Stimulated activated naive CD4-positive, alpha-beta T cell (primary cell): ENCODE measurements at regions not wholly inside any gene's neighbourhood (a gene's known extent, or its start where the extent isn't known, plus 50 kb on each side); places are given as distances from the start of the nearest gene placed in this dataset.
"Not testable (repeated sequence)": the region's sequence is repeated elsewhere in the genome, so short reads cannot be mapped to it uniquely, and the experiment has no call there.

ENCODE experiments used
- DNase-seq, 6 experiments: peaks; one replicate each; lab custom pipeline; 2025; lab: John Stamatoyannopoulos, UW

DNA sequence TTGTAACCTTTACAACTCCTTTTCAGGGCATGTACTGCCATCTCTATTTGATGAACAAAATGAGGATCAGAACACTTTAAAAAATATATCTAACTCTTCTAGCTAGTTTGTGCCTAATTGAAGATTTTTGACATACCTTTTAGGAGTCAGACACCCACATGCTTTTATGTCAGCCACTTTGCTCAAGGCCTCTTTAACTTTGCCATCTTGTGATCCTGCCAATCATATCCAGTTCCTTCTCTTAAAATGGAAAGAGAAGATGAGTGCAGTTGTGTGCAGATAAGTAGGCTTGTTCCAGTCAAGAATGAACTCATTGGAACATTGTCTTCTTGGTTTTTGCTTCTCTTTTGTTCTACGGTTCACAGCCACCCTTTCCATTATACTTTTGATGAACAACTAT, 425.6 kb upstream of the TNC start:
- no peak for DNase-seq

DNA sequence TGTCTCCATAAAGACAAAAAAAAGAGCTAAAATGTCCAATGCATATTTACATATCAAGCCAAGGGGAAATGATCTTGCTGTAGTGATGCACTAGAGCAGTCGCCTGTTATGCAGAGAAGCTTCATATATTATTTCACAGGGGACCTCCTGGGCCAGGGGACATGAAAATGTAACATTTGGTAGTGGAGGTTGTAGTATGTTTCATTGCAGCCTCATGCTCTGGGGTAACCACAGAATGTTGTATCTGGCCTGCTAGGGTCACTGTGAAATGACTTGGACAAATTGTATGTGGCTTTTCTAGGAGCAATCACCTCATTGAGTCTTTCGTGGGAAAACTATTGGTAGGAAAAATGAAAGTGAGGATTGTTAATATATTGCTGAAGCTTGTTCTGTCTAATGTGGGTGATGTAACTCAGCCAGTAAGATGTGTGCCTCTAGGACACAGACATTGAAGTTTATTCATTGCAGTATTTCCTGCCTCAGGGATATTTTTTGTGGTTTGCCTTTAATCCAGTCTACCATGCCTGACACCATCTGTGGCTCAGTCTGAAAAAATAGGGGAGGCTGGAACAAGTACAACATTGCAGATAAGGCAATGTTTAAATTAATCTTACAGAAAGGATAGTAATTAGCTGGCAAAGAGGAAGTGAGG, 430.8 kb upstream of the TNC start:
- DNase-seq, result no peak

DNA sequence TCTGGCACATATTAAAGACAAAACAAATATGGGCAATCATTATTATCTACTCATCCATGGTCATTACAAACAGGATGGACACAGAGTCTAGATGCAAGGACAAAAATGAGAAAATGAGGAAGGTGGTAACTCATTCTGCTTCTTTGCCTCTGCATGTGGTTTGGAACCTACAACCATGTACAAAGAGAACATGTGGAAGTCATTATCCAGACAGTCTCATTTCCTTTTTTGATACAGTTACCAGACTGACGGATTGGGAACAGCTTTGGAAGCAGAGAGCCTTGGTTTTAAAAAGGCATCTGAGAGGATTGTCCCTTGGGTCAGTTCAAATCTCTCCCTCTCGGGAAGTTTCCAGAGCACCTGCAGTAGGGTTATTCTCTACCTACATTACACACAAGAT, 433.4 kb upstream of the TNC start:
- DNase-seq, result no peak

DNA sequence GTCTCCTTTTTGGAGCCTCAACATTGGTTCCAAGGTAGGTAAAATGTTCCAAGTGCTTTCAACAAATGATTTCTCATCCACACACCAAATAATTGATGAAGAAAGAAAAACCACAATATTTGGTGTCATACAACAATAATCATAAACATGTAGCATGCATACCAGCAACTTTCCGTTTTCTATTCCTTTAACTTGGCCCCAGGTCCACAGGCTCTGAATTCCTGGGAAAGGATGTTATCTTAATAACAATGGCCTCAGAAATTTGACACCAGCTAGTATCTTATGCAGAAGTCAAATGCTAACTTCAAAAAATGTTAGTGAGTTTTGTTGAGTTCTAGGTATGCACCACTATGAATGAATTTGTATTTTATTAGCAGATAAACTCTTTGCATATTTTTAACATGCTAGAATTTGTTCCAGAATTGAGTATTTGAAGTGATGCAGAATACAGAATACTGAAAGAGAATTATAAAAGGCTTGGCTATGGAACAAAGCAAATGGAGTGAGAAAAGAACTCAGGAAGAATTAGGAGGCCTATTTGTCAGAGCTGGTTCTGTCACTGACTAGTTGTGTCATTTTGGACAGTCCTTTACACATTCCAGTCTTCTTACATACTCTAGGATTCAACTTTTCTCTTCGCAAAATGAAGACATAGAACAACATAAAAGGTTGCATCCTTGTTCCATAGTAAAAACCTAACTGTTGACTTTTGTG, 435.3 kb upstream of the TNC start:
- DNase-seq, result no peak

DNA sequence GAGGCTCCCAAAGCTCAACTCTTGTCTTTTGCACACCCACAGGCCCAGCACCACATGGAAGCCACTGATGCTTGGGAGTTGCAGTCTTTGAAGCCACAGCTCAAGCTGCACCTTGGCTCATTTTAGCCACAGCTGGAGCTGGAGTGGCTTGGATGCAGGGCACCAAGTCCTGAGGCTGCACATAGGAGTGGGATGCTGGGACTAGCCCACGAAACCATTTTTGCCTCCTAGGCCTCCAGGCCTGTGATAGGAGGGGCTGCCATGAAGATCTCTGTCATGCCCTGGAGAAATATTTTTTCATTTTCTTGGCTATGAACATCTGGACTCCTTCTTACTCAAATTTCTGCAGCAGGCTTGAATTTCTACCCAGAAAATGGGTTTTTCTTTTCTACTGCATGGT, 438.5 kb upstream of the TNC start:
- DNase-seq, result no peak

DNA sequence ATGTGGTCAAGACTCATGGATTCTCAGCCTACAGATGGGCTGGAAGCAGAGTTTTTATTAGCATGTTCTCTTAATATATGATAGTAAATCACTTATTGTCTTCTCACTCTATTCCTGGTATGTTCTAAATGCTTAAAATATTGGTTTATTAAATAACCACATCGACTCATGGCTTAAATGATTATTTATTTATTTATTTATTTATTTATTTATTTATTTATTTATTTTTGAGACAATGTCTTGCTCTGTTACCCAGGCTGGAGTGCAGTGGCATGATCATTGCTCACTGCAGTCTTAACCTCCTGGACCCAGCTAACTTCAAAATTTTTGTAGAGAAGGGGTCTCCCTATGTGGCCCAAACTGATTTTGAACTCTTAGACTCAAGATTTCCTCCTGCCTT, 457.2 kb upstream of the TNC start:
- no peak for DNase-seq

DNA sequence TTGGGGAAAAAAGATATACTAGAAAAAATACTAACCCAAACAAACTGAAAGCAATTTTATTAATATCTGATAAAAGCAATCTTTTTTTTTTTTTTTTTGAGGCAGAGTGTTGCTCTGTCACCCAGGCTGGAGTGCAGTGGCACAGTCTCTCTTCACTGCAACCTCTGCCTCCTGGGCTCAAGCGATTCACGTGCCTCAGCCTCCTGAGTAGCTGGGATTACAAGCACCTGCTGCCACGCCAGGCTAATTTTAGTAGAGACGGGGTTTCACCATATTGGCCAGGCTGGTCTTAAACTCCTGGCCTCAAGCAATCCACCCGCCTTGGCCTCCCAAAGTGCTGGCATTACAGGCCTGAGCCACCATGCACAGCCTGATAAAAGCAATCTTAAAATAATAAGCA, 467.5 kb upstream of the TNC start:
- DNase-seq, result not testable (repeated sequence)

DNA sequence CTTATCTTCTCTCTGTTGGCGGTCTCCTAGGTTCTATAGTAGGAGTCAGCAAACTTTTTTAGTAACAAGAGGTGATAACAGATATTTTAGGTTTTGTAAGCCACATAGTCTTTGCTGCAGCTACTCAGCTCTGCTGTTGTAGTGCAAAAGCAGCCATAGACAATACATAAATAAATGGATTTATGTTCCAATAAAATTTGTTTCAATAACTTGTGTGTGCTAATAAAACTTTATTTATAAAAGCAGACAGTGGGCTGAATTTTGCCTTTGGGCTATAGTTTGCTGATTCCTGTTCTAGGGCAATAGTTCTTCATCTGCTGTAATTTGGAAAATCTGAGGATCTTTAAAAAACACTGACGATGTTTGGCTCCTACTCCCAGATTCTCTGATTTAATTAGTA, 469.4 kb upstream of the TNC start:
- no peak for DNase-seq

DNA sequence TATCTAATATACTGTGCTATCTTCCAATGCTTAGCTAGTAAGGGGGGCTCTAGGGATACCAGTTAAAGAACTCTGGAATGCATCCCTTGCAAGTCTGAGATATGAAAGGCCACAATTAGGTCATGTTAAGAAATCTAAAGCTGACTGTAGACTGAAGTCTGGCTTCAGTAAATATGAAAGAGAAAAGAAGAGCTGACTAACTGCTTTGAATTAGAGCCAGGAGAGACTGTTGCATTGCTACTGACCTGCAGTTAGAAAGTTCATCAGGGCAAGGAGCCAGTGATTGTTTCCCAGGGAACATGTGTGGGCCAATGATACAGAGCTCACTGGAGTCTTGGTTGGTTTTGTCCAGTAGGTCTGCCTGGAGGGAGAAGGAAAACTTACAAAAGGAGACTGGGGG, 472.1 kb upstream of the TNC start:
- DNase-seq, result no peak

DNA sequence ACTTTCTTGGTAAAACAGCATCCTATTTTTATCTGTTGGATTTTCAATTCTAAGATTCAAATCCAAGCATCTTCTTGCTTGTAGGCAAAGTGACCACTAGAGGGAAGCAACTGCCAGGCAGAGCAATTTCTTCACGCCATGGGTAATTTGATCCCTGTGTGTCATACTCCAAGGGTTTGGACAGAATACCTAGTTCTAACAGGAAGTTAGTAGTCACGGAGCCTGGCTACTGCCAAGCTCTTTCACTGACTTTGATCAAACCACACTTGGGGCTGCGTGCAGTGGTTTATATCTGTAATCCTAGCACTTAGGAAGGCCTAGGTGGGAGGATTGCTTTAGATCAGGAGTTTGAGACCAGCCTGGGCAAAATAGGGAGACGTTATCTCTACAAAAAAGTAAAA, 473.6 kb upstream of the TNC start:
- no peak for DNase-seq

DNA sequence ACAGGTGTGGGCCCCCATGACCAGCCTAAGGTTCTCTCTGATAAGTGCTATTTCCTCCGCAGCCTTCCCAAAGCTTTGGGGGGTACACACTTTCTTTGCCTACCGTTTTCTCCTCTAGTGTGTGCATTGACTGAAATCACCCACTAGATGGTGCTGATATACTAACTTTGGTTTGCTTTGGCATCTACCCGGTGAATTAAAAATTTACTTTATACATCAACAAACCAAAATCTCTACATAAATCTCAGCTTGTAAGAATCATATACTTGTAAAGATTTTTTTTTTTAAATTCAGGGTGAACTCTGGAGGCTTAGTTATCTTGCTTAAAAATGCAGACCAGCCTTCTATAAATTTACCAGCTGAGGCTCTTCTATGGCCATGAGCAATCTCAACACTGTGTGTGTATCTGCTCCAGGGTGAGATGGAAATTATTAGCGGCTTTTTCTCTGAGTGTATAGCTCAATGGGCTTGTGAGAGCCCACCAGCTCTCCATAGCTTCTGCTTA, 475.7 kb upstream of the TNC start:
- no peak for DNase-seq

DNA sequence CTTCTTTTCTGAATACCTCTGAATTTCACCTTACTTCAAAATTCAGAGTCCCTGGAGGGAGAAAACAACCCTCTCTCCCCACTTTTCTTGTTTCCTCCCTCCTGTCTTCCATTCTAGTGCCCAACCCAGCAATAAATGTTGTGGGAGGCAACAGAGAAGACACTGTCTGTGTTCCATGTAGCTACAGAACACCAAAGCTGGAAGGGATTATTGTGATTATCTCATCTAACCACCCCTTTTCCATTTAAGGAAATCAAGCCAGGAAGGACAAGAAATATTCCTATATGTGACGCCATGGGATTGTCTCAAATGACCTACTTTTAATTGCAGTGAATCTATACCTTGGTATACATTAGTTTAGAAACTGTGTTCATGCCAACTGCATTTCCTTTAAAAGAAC, 476.6 kb upstream of the TNC start:
- no peak for DNase-seq

DNA sequence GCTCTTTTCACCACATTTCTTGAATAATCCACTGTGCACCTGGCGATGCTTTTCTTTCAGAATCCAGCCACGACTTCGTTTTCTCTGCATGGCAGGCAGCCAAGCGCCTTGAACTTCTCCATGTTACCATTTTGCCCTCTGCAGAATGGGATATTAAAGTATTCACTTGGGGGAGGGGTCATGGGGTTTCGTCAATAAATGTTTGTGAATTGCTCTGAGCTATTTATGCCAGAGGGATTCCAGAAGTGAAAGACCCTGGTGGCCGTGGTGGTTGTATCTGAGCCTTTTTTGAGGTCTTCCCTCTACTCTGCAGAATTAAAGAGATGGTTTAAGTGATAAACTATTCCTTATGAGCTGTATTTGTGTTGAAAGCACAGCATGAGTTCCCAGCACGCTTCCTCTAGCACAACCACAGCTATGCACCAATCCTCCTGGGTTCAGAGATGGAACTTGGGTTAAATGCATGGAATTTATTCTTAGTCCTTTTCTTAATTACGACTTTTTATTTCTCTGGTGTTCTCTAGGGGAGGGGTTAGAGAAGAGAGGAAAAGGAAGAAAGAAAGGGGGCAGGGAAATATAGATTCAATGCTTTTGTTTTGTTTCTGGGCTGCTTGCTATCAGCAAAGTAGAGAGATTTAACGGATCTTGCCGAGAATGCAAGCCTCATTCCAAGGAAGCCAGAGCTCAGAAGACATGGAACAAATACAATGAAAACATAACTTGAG, 478.2 kb upstream of the TNC start:
- no peak for DNase-seq

DNA sequence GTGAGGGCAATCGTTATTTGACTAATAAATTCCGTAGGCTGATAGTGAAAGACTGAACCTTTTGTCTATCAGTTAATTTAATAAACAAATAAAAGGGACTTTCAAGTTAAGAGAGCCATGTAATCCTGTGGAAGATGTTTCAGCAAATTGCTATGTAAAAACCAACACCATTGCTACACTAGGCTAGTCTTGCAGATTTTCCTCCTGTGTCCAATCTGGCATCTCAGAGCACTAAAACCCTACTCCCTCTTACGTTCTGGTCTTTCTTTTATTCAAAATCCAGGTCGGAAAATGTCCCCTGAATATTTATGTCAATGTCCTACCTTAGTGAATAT, 478.8 kb upstream of the TNC start:
- DNase-seq, result no peak

DNA sequence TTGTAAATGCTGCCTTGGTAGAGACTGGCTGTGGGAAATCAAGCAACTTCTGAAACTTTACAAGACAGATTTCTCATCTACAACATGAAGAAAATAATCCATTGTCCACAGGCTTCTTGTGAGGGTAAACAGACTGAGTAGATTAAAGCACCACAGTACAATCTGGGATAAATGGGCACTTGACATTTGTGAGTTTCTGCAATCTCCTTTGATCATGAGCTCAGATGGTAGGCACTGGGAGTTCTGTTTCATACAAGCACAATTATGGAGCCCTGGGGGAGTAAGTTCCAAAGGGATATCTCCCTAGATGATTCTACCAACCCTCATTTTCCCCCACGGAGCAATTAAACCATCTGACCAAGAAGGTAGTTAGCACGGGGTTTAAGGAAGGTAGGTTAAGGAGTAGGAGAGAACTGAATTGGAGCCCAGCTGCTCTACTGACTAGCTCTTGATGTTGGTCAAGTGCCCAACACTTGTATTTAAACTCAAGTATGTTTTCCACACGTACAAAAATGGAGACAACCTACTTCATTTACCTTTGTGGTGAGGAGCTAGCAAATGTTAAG, 479.5 kb upstream of the TNC start:
- DNase-seq, result no peak

DNA sequence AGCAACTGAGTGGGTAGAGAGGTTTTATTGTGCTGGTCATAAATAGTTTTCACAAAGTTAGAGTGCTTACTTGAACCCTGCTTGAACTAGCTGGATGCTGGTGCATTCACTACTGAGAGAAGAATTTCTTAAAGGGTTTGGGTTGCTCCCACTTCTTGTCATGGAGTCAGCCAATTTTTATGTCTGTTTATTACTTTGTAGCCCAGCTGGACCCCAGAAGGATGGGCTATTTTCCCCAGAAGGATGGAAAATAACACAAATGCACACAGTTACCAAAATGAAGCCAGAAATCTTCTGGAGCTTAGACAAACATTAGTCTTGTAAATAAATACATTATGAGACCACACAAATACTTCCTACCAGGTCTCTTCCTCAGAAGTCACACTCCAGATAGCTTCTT, 480.8 kb upstream of the TNC start:
- DNase-seq, result no peak

DNA sequence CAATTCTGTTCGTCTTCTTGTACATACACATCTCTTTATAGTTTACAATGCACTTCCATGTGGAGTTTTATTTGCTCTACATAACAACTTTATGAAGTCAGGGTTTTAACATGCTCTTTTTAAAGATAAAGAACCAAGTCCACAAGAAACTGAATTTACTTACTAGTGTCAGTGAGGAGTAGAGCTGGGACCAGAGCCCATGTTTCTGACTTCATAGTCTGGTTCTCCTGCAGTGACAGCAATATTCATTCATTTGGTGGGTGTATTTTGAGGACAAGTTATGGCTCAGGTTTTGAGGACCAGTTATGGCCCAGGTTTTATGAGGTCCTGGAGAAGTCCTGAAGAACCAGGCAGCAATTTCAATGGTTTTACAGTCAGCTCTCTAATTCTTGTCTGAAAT, 481.9 kb upstream of the TNC start:
- DNase-seq, result no peak

DNA sequence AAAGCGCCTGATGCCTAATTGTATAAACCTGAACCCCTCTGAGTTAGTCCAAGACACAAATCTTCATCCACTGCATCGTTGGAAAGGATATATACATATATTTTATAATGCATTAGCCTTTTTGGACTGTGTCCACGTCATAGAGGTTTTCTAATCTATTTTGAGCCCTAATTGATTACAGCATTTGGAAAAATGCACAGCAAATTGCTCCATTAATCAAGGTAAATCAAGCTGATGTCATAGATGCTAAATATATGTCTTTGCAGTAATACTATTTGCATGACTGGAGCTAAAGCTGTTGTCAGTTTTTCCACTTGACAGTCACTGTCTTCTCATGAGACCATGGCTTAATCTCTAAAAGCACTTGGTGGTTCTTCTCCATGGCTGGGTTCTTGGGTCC, 483.5 kb upstream of the TNC start:
- DNase-seq, result no peak

DNA sequence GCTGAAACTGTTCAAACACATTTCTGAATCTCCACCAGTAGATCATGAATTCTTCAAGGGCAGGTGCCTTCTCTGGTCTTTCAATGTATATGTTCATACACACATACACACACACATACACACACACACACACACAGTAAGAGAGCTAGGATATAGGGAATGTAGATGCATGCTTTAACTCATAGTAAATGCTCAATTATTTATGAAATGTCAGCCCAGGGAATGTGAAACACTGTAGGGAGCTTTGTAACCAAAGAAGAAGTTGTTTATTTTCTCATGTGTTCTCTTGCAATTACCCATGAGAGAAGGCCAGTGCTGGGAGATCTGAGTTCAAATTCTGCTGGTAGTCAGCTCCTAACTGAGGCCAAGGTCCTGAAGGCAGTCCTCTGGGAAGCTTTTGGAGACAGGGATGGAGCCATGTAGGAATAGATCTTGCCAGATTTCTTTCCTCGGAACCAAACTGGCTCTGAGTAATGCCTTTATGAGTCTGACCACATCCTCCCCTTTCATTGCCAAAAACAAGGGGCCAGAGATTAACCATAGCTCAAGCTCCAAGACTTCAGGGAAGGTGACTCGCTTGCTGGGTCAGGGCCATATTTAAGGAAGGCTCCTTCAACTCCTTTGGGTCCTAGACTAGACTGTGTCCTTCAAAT, 487.0 kb upstream of the TNC start:
- DNase-seq, result no peak

DNA sequence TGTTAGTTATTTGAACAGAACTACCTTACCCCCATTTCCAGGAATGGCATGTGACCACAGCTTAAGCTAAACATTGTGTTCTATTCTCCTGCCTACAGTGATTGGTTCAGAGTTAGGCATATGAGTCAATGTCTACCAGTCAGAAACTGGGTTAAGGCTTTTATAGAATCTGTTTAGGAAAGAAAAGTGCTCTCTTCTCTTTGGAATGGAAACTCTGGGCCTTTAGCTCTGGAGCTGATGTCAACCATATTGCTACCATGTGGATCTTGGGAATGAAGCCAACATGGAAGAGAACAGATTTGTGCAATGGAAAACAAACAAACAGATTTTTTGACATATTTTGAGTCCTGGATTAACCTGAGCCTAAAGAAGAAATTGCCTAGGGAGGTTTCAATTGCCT, 488.9 kb upstream of the TNC start:
- DNase-seq, result no peak

DNA sequence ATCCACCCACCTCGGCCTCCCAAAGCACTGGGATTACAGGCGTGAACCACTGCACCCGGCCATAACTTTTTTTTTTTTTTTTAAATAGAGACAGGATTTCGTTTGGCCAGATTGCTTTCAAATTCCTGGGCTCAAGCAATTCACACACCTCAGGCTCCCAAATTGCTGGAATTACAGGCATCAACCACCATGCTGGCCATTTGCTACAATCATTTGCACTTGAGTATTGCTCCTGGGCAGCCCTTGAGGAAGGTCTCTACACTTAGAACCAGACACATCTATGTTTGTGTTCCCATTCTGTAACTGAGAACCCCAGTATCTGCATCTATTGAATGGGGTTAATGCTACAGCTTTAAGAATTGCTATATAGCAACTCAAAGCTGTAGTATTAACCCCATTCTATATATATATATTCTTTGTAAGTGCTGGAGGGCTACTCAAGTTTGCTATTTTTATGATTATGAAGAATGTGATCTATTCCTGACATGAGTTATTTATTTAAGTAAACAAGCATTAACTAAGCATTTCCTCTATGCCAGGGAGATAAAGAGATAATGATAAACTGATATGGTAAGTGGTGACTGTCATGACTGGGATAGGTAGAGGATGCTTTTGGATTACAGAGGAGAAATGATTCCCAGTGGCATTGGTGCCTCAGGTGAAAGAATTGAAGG, 496.5 kb upstream of the TNC start:
- DNase-seq, result no peak

DNA sequence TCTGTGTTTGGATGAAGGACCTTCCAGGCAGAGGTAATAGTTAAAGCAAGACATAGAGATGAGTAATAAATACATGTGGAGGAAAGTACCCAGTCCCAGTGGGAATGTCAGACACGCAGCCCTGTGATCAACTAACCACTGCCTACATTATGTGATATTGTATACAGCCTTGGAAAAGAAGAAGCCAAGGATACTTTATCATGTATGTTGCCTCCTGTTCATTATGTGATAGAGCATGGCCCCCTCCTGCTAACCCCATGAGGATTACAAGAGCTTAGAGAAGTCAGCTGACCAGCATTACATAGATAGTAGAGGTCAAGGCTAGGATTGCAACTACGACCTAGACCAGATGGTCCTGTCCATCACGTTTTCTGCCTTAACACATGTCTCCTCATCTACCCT, 497.0 kb upstream of the TNC start:
- no peak for DNase-seq
